PC-9 (cell line): ENCODE measurements at regions not wholly inside any gene's neighbourhood (a gene's known extent, or its start where the extent isn't known, plus 50 kb on each side); places are given as distances from the start of the nearest gene placed in this dataset.

Experiments
- BruUV-seq: library from RNA; stranded (reverse); fragments of 400-500 nt; replicated peaks from 2 replicates; lab custom pipeline; 2021; lab: Mats Ljungman, UMichigan
- CTCF ChIA-PET: fragments of 300-600 bp; sonication (Branson Sonifier 250); formaldehyde crosslinking; loops from one replicate; lab custom pipeline; 2022; ENCODE audit warnings: antibody characterized with exemption; lab: Charles Lee
- POLR2A ChIA-PET: fragments of 300-600 bp; sonication (Branson Sonifier 250); formaldehyde crosslinking; loops from one replicate; lab custom pipeline; 2022; ENCODE audit warnings: antibody characterized with exemption; ENCODE audit not compliant: unreplicated experiment; lab: Charles Lee
- DNase-seq, 2 experiments: peaks; one replicate each; pipeline versions ENCODE4 v3.0.0 to v3.0.0-alpha.2; 2015 to 2022; ENCODE audit warnings: mixed read lengths in 1 of 2
- H2AFZ ChIP-seq: fragments of 200-600 bp; sonication (generic); 2 replicates; pipeline ENCODE4 v1.8.1; 2017; ENCODE audit warnings: antibody characterized with exemption
- H3F3A ChIP-seq: fragments of 200-600 bp; sonication (generic); 2 replicates; pipeline ENCODE4 v1.8.1; 2017; ENCODE audit warnings: antibody characterized with exemption, mild to moderate bottlenecking, low read depth; ENCODE audit not compliant: insufficient read depth
- H3K27ac ChIP-seq: fragments of 200-600 bp; sonication (generic); 2 replicates; pipeline ENCODE4 v1.6.1; 2016; ENCODE audit warnings: mixed run types
- H3K27me3 ChIP-seq: fragments of 200-600 bp; sonication (generic); 2 replicates; pipeline ENCODE4 v1.6.1; 2016; ENCODE audit warnings: low read depth, mixed run types; ENCODE audit not compliant: insufficient read depth
- H3K36me3 ChIP-seq: fragments of 200-600 bp; sonication (generic); 2 replicates; pipeline ENCODE4 v1.6.1; 2016; ENCODE audit warnings: low read depth, mixed run types
- H3K4me1 ChIP-seq: fragments of 200-600 bp; sonication (generic); replicated peaks from 2 replicates; pipeline ENCODE4 v1.6.1; 2016; ENCODE audit warnings: mixed run types; ENCODE audit not compliant: insufficient read depth
- H3K4me2 ChIP-seq: fragments of 200-600 bp; sonication (generic); 2 replicates; pipeline ENCODE4 v1.6.1; 2017; ENCODE audit warnings: mixed run types
- H3K4me3 ChIP-seq: fragments of 200-600 bp; sonication (generic); 2 replicates; pipeline ENCODE4 v1.6.1; 2016; ENCODE audit warnings: mixed run types
- H3K79me2 ChIP-seq: fragments of 200-600 bp; sonication (generic); 2 replicates; pipeline ENCODE4 v1.6.1; 2017; ENCODE audit warnings: low read depth, mixed run types
- H3K9me2 ChIP-seq: fragments of 200-600 bp; sonication (generic); 2 replicates; pipeline ENCODE4 v1.8.1; 2017; ENCODE audit warnings: mild to moderate bottlenecking; ENCODE audit not compliant: insufficient read depth
- H3K9me3 ChIP-seq: fragments of 200-600 bp; sonication (generic); 2 replicates; pipeline ENCODE4 v1.8.1; 2016; ENCODE audit warnings: low read depth; ENCODE audit not compliant: insufficient read depth
- H4K20me1 ChIP-seq: fragments of 200-600 bp; sonication (generic); 2 replicates; pipeline ENCODE4 v1.8.1; 2017; ENCODE audit not compliant: insufficient read depth
- EZH2 ChIP-seq: fragments of 200-600 bp; sonication (generic); IDR thresholded peaks from 2 replicates; pipeline ENCODE4 v1.8.0; 2017; ENCODE audit warnings: antibody characterized with exemption, low read depth
- intact Hi-C: fragments of 100-400 bp; cut with micrococcal nuclease; formaldehyde crosslinking; loops from one replicate; pipeline ENCODE4 v1.10.0; 2022; ENCODE audit not compliant: unreplicated experiment
- TF ChIP-seq, protein P1 (sequence below): fragments of 200-600 bp; sonication (generic); conservative IDR thresholded peaks from 2 replicates; pipeline ENCODE4 v1.6.1; 2017; ENCODE audit warnings: mixed run types, antibody characterized with exemption, mild to moderate bottlenecking, moderate library complexity

- CTCF ChIA-PET = no interaction called here
- H3K4me2 ChIP-seq = no peak overlapping the region
- no peaks in the 10 kb centered on the region for H4K20me1 ChIP-seq
Measured at GRCh38 chrX:23187819-23188218, 146.8 kb upstream of the PTCHD1 start.

GRCh38 chrX:23194885-23195554, 139.6 kb upstream of the PTCHD1 start:
- CTCF ChIA-PET = no interaction called here
- no peak overlapping the region for H3K27ac ChIP-seq
- no peak overlapping the region for H3K4me3 ChIP-seq
- no peak for DNase-seq
- H4K20me1 ChIP-seq = no peaks in the 10 kb centered on the region
- H3K79me2 ChIP-seq = no peaks in the 10 kb centered on the region
- H3F3A ChIP-seq = no peaks in the 10 kb centered on the region
- TF ChIP-seq, protein P1, sequence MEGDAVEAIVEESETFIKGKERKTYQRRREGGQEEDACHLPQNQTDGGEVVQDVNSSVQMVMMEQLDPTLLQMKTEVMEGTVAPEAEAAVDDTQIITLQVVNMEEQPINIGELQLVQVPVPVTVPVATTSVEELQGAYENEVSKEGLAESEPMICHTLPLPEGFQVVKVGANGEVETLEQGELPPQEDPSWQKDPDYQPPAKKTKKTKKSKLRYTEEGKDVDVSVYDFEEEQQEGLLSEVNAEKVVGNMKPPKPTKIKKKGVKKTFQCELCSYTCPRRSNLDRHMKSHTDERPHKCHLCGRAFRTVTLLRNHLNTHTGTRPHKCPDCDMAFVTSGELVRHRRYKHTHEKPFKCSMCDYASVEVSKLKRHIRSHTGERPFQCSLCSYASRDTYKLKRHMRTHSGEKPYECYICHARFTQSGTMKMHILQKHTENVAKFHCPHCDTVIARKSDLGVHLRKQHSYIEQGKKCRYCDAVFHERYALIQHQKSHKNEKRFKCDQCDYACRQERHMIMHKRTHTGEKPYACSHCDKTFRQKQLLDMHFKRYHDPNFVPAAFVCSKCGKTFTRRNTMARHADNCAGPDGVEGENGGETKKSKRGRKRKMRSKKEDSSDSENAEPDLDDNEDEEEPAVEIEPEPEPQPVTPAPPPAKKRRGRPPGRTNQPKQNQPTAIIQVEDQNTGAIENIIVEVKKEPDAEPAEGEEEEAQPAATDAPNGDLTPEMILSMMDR = no peak
- no peak for TF ChIP-seq EZH2
- H2AFZ ChIP-seq = no peak overlapping the region
- H3K27me3 ChIP-seq = no peaks in the 10 kb centered on the region
- no peak overlapping the region for H3K4me2 ChIP-seq
- H3K4me1 ChIP-seq = no peaks in the 10 kb centered on the region
- H3K36me3 ChIP-seq = no peaks in the 10 kb centered on the region
- H3K9me2 ChIP-seq = no peaks in the 10 kb centered on the region
- POLR2A ChIA-PET = no interaction called here
- intact Hi-C loops = no loop called here
- no TSS peak for BruUV-seq
- no peaks in the 10 kb centered on the region for H3K9me3 ChIP-seq

More at GRCh38 chrX:23187819-23188218, 146.8 kb upstream of the PTCHD1 start:
- no peaks in the 10 kb centered on the region for H3F3A ChIP-seq
- H3K79me2 ChIP-seq = no peaks in the 10 kb centered on the region
- no peaks in the 10 kb centered on the region for H3K4me1 ChIP-seq
- no peak overlapping the region for H3K4me3 ChIP-seq
- DNase-seq = no peak
- H3K9me3 ChIP-seq = no peaks in the 10 kb centered on the region
- no TSS peak for BruUV-seq
- intact Hi-C loops = no loop called here
- H2AFZ ChIP-seq = no peak overlapping the region
- no peak overlapping the region for H3K27ac ChIP-seq
- POLR2A ChIA-PET = no interaction called here
- no peaks in the 10 kb centered on the region for H3K27me3 ChIP-seq
- TF ChIP-seq, protein P1 = no peak
- no peak for TF ChIP-seq EZH2
- H3K36me3 ChIP-seq = no peaks in the 10 kb centered on the region
- H3K9me2 ChIP-seq = no peaks in the 10 kb centered on the region

DNA sequence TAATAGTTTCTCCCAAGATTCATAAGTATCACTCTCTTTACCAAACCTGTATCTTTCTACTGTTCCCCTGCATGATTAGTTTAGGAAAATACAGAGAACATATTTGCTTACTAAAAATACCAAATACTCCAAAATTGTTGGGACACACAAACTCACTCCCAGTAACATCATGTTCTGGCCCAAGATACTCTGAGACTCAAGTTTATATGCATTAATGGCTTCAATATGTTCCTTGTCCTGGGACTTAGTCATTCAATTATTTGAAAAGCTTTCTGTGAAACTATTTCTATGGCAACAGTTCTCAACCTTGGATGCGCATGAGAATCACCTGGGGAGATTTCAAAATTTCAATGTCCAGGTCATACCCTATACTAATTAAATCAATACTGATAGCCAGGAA, 138.9 kb upstream of the PTCHD1 start:
- no peak overlapping the region for H3K4me3 ChIP-seq
- intact Hi-C loops = no loop called here
- no peaks in the 10 kb centered on the region for H3K4me1 ChIP-seq
- no peak for DNase-seq
- no peaks in the 10 kb centered on the region for H3K27me3 ChIP-seq
- H3K79me2 ChIP-seq = no peaks in the 10 kb centered on the region
- H3K9me2 ChIP-seq = no peaks in the 10 kb centered on the region
- BruUV-seq = no TSS peak
- H4K20me1 ChIP-seq = no peaks in the 10 kb centered on the region
- H2AFZ ChIP-seq = no peak overlapping the region
- TF ChIP-seq, protein P1 = no peak
- TF ChIP-seq EZH2 = no peak
- H3K36me3 ChIP-seq = no peaks in the 10 kb centered on the region
- POLR2A ChIA-PET = no interaction called here
- CTCF ChIA-PET = no interaction called here
- no peaks in the 10 kb centered on the region for H3K9me3 ChIP-seq
- H3K4me2 ChIP-seq = no peak overlapping the region
- H3K27ac ChIP-seq = no peak overlapping the region
- no peaks in the 10 kb centered on the region for H3F3A ChIP-seq
